SK-N-SH (cell line): ENCODE measurements at regions not wholly inside any gene's neighbourhood (a gene's known extent, or its start where the extent isn't known, plus 50 kb on each side); places are given as distances from the start of the nearest gene placed in this dataset.

Source experiments
- CTCF ChIA-PET: fragments of 300-600, 350-600 bp; formaldehyde crosslinking; extraction: SDS; loops from one replicate; lab custom pipeline; 2021; lab: Yijun Ruan, JAX
- POLR2A ChIA-PET: fragments of 350-600 bp; sonication (Branson Sonifier 250); formaldehyde crosslinking; extraction: SDS; loops from one replicate; lab custom pipeline; 2020; ENCODE audit warnings: antibody characterized with exemption, inconsistent platforms; lab: Yijun Ruan, JAX
- DNase-seq: peaks from one replicate; pipeline ENCODE4 v3.0.0; 2012
- H2AFZ ChIP-seq: fragments of 200-600 bp; sonication (generic); 2 replicates; pipeline ENCODE4 v1.8.1; 2016; ENCODE audit warnings: antibody characterized with exemption, mild to moderate bottlenecking, low read depth
- H3F3A ChIP-seq: fragments of 200-600 bp; sonication (generic); replicated peaks from 2 replicates; pipeline ENCODE3; 2016; ENCODE audit warnings: antibody characterized with exemption, mild to moderate bottlenecking; ENCODE audit not compliant: insufficient read depth
- H3K27ac ChIP-seq, 2 experiments: fragments of 200-500 bp in 1 of 2; fragments of 200-600 bp in 1 of 2; sonication (Bioruptor generic) in 1 of 2; sonication (generic), shearing (Covaris generic) in 1 of 2; 2 replicates each; pipeline versions ENCODE4 v1.5.1 to v1.6.1; 2014 to 2016; ENCODE audit warnings: low read depth in 2 of 2, inconsistent platforms in 1 of 2, low read length in 1 of 2, mild to moderate bottlenecking in 1 of 2, mixed read lengths in 1 of 2
- H3K27me3 ChIP-seq: fragments of 200-600 bp; sonication (generic), shearing (Covaris generic); 2 replicates; pipeline ENCODE4 v1.6.1; 2016; ENCODE audit warnings: mixed run types; ENCODE audit not compliant: insufficient read depth
- H3K36me3 ChIP-seq, 2 experiments: fragments of 200-500 bp in 1 of 2; fragments of 200-600 bp in 1 of 2; sonication (Bioruptor generic) in 1 of 2; sonication (generic) in 1 of 2; replicated peaks in 1 of 2; 2 replicates each; pipeline versions ENCODE3 to v1.5.1; 2014 to 2016; ENCODE audit warnings: low read length in 1 of 2, mild to moderate bottlenecking in 1 of 2; ENCODE audit not compliant: insufficient read depth in 2 of 2, control insufficient read depth in 1 of 2
- H3K4me1 ChIP-seq, 2 experiments: fragments of 200-500 bp in 1 of 2; fragments of 200-600 bp in 1 of 2; sonication (Bioruptor generic) in 1 of 2; sonication (generic), shearing (Covaris generic) in 1 of 2; 2 replicates each; pipeline versions ENCODE4 v1.5.1 to v1.6.1; 2014 to 2016; ENCODE audit warnings: low read depth in 1 of 2, low read length in 1 of 2, mixed run types in 1 of 2; ENCODE audit not compliant: insufficient read depth in 2 of 2, control insufficient read depth in 1 of 2
- H3K4me2 ChIP-seq: fragments of 200-600 bp; sonication (generic), shearing (Covaris generic); 2 replicates; pipeline ENCODE4 v1.6.1; 2017; ENCODE audit warnings: mixed run types
- H3K4me3 ChIP-seq, 2 experiments: fragments of 200-500 bp in 1 of 2; fragments of 200-600 bp in 1 of 2; sonication (Bioruptor generic) in 1 of 2; sonication (generic), shearing (Covaris generic) in 1 of 2; 2 replicates each; pipeline versions ENCODE4 v1.5.1 to v1.8.1; 2014 to 2016; ENCODE audit warnings: low read depth in 2 of 2, inconsistent platforms in 1 of 2, low read length in 1 of 2, mild to moderate bottlenecking in 1 of 2, mixed read lengths in 1 of 2, moderate library complexity in 1 of 2
- H3K79me2 ChIP-seq: fragments of 200-600 bp; sonication (generic); 2 replicates; pipeline ENCODE4 v1.8.1; 2017; ENCODE audit warnings: mild to moderate bottlenecking; ENCODE audit not compliant: insufficient read depth
- H3K9ac ChIP-seq: fragments of 200-600 bp; sonication (generic); 2 replicates; pipeline ENCODE4 v1.6.1; 2017; ENCODE audit warnings: mixed run types
- H3K9me2 ChIP-seq: fragments of 200-600 bp; sonication (generic); 2 replicates; pipeline ENCODE4 v1.6.1; 2017; ENCODE audit warnings: mixed run types
- H3K9me3 ChIP-seq: fragments of 200-600 bp; sonication (generic); 2 replicates; pipeline ENCODE4 v1.6.1; 2017; ENCODE audit warnings: mixed run types, mild to moderate bottlenecking, moderate library complexity
- H4K20me1 ChIP-seq: fragments of 200-600 bp; sonication (generic); 2 replicates; pipeline ENCODE4 v1.6.1; 2017; ENCODE audit warnings: mild to moderate bottlenecking, mixed run types; ENCODE audit not compliant: insufficient read depth
- EP300 ChIP-seq, 2 experiments: IDR thresholded peaks; 2 replicates each; pipeline versions ENCODE4 v1.4.0 to v1.6.1; 2012; ENCODE audit warnings: borderline replicate concordance in 1 of 2, low read depth in 1 of 2, low read length in 1 of 2
- EZH2phosphoT487 ChIP-seq: fragments of 200-600 bp; sonication (generic); IDR thresholded peaks from 2 replicates; pipeline ENCODE4 v1.6.1; 2017; ENCODE audit warnings: low read depth, mixed run types, mild to moderate bottlenecking, antibody characterized with exemption, moderate library complexity, borderline replicate concordance
- FOSL2 ChIP-seq: IDR thresholded peaks from 2 replicates; pipeline ENCODE4 v1.4.0; 2012; ENCODE audit warnings: low read depth, mild to moderate bottlenecking, moderate library complexity, borderline replicate concordance
- FOXM1 ChIP-seq: IDR thresholded peaks from 2 replicates; pipeline ENCODE4 v1.4.0; 2012; ENCODE audit warnings: low read depth, mild to moderate bottlenecking
- GABPA ChIP-seq: IDR thresholded peaks from 2 replicates; pipeline ENCODE4 v1.4.0; 2012; ENCODE audit warnings: low read depth, mild to moderate bottlenecking
- GATA2 ChIP-seq: sonication (generic); formaldehyde crosslinking; IDR thresholded peaks from 2 replicates; pipeline ENCODE4 v1.5.0; 2020; ENCODE audit warnings: mild to moderate bottlenecking, missing genetic modification reagents
- IRF3 ChIP-seq: fragments of 150-350 bp; IDR thresholded peaks from 2 replicates; pipeline ENCODE4 v1.6.1; 2016; ENCODE audit warnings: mild to moderate bottlenecking, low read depth, low read length
- MEF2A ChIP-seq: IDR thresholded peaks from 2 replicates; pipeline ENCODE4 v1.4.0; 2012; ENCODE audit warnings: low read depth, borderline replicate concordance
- NFIC ChIP-seq: IDR thresholded peaks from 2 replicates; pipeline ENCODE4 v1.4.0; 2012; ENCODE audit warnings: borderline replicate concordance
- POLR2AphosphoS5 ChIP-seq: IDR thresholded peaks from 2 replicates; pipeline ENCODE4 v1.6.1; 2012; ENCODE audit warnings: low read depth, low read length
- RCOR1 ChIP-seq: fragments of 150-350 bp; IDR thresholded peaks from 2 replicates; pipeline ENCODE4 v1.6.1; 2017; ENCODE audit warnings: antibody characterized with exemption, low read length
- REST ChIP-seq: IDR thresholded peaks from 2 replicates; pipeline ENCODE4 v1.6.1; 2012; ENCODE audit warnings: mild to moderate bottlenecking, low read depth, low read length, moderate library complexity
- RFX5 ChIP-seq: IDR thresholded peaks from 2 replicates; pipeline ENCODE4 v1.6.1; 2012; ENCODE audit warnings: mild to moderate bottlenecking, improper control_type of control experiment, low read length
- SIN3A ChIP-seq: IDR thresholded peaks from 2 replicates; pipeline ENCODE4 v1.6.1; 2012; ENCODE audit warnings: low read depth, mild to moderate bottlenecking, low read length, moderate library complexity, borderline replicate concordance
- SMC3 ChIP-seq: IDR thresholded peaks from 2 replicates; pipeline ENCODE4 v1.6.1; 2012; ENCODE audit warnings: low read depth, low read length, improper control_type of control experiment
- TAF1 ChIP-seq: IDR thresholded peaks from 2 replicates; pipeline ENCODE4 v1.6.1; 2012; ENCODE audit warnings: low read depth, mild to moderate bottlenecking, low read length, moderate library complexity, borderline replicate concordance
- USF1 ChIP-seq: IDR thresholded peaks from 2 replicates; pipeline ENCODE4 v1.4.0; 2012; ENCODE audit warnings: low read depth, borderline replicate concordance
- ZBTB33 ChIP-seq: IDR thresholded peaks from 2 replicates; pipeline ENCODE4 v1.4.0; 2012; ENCODE audit warnings: low read depth, borderline replicate concordance

- Histone ChIP-seq H3K9ac (no peak overlapping the region), H3K79me2 (no peaks in the 10 kb centered on the region), H3K27me3 (no peaks in the 10 kb centered on the region; the same call in 1 of the 2 replicates), H4K20me1 (no peaks in the 10 kb centered on the region), H3F3A (no peaks in the 10 kb centered on the region), H3K4me1 (no peaks in the 10 kb centered on the region), H3K4me2 (no peak overlapping the region), H3K9me3 (no peaks in the 10 kb centered on the region), H2AFZ (no peak overlapping the region), H3K27ac (no peak overlapping the region), H3K9me2 (no peaks in the 10 kb centered on the region), H3K4me3 (no peak overlapping the region), H3K36me3 (no peaks in the 10 kb centered on the region)
- no peak for DNase-seq
- ChIA-PET CTCF (no interaction called here), POLR2A (no interaction called here)
- TF ChIP-seq POLR2AphosphoS5 (no peak), NFIC (no peak), SIN3A (no peak), MEF2A (no peak), SMC3 (no peak), EP300 (IDR thresholded peaks at IDR 0.05; ENCODE audit: borderline replicate concordance in 1 of 2, low read depth in 1 of 2, low read length in 1 of 2) (no peak), EZH2phosphoT487 (no peak), IRF3 (no peak), USF1 (no peak), FOSL2 (no peak), RFX5 (no peak), REST (no peak), ZBTB33 (no peak), GABPA (no peak), GATA2 (CRISPR knock-in tag) (no peak), TAF1 (no peak), FOXM1 (no peak), RCOR1 (no peak)
Measured at GRCh38 chr4:71275004-71275403, 63.8 kb upstream of the SLC4A4 start.
